Hippocampal formation (tissue), 2 donors: ENCODE measurements at regions not wholly inside any gene's neighbourhood (a gene's known extent, or its start where the extent isn't known, plus 50 kb on each side); places are given as distances from the start of the nearest gene placed in this dataset.
"Not testable (repeated sequence)": the region's sequence is repeated elsewhere in the genome, so short reads cannot be mapped to it uniquely, and the experiment has no call there.

Experiments used
- DNase-seq, 2 donors: peaks; one replicate each; lab custom pipeline; 2025; lab: John Stamatoyannopoulos, UW

DNA sequence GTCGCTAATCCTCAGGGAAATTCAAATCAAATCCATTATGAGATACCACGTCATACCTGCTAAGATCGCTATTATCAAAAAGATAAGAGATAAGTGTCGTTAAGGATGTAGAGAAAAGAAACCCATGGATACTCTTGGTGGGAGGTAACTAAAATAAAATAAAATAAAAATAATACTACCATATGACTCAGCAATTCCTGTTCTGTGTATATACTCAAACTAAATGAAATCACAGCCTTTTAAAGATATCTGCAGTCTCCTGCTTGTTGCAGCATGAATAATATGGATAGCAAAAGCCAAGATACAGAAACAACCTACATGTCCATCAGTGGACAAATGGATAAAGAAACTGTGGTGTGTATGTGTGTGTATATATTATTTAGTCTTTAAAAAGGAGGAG lies 105.8 kb upstream of the IL15 start:
- no peak for DNase-seq

DNA sequence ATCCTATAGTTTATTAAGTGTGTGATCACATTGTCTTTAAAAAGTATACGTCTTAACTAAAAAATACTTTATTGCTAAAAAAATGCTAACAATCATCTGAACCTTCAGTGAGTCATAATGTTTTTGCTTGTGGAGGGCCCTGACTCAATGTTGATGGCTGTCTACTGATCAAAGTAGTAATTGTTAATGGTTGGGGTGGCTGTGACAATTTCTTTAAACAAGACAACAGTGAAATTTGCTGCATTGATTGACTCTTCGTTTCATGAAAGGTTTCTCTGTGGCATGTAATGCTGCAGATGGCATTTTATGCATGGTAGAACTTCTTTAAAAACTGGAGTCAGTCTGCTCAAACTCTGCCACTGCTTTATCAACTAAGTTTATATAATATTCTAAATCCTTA lies 101.4 kb upstream of the IL15 start:
- DNase-seq = no peak

DNA sequence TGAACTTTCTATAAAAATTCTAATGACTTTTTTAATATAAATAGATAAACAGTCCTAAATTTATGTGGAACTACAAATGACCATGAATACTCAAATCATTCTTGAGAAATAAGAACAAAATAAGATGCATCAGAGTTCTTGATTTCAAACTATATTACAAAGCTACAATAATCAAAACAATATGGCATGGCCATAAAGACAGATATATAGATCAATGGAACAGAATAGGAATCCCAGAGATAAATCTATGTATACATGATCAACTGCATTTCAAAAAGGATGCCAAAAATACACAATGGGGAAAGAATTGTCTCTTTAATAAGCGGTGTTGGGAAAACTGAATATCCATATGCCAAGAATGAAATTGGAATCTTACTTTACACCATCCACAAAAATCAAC lies 98.4 kb upstream of the IL15 start:
- DNase-seq = no peak

DNA sequence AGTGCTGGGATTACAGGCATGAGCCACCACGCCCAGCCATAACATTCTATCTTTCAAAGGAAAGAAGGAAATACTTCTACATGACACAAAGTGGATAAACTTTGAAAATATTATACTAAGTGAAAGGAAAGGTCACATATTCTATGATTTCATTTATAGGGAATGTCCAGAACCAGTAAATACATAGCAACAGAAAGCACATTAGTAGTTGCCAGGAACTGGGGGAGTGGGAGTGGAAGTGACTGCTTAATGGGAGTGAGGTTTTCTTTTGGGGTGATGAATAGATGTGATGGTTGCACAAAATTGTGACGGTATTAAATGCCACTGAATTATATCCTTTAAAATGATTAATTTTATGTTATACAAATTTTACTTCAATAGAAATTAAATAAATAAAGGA lies 95.7 kb upstream of the IL15 start:
- no peak for DNase-seq

DNA sequence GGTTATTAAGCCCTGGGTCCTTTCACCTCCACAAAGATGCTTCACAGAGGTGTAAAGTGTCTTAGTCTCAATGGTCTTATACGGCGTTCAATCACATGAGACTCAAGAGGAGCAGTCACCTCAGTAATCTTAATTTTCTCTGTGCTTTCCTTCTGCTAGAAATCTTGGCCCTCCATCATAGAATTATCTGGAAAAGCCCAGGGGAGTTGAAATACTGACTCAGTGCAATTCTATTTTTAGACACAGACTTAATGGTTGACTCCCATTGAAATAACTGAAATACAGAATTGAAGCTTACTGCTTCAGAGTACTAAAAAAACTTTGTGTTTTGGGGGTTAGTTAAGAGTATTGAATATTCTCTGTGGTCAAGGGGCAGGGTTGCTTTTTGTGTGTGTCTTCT lies 94.5 kb upstream of the IL15 start:
- DNase-seq = no peak

DNA sequence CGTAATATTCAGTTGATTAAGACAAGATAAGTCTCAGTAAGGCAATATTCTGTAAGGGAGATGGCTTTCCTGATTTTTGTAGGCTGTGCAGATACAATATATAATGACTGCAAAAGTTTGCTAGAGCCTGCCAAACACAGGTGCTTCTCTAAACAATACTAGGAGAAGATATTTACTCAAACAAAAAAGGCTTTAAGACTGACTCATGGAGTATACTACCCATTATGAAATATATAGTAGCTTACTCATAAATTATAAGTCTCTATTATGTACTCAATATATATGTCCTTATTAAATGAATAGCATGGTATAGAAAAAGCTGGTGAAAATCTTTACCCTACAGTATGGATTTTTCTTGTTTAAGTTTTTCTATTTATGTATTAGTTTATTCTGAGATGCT lies 93.2 kb upstream of the IL15 start:
- DNase-seq = no peak

DNA sequence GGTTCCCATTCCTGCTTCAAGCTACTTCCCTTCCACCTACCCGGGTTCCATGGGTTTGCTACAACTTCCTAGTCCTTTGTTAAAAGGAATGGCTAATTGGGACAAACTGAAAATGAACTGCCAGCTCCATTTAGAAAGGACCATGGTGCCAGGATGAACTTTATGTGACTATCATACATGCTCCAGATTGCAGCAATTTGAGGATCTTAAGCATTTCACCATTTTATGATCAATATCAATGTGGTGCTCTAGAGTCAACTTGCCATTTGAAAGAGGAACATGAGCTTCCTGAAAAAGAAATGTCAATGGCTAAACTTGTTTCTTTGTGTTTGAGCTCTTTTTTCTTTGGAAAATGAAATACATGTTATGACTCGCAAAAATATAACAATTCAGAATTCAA lies 92.7 kb upstream of the IL15 start:
- DNase-seq = no peak

DNA sequence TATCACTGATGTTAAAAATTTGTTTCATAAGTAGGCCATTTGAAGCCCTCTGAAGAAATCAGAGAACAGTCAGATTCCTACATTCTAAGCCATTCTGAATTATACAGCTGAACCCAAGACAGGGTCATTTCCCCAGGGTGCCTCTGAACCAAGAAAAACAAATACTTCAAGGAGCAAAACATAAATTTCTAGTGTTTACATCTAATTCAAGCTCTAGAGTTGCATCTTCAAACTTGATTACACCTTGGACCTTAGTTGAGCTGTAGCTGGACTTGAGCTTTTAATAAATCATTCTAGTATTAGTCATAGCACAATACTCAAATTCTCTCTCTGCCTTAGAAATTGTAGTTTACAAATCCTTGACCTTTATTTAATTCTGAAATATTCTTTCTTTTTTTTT lies 87.6 kb upstream of the IL15 start:
- DNase-seq = no peak

DNA sequence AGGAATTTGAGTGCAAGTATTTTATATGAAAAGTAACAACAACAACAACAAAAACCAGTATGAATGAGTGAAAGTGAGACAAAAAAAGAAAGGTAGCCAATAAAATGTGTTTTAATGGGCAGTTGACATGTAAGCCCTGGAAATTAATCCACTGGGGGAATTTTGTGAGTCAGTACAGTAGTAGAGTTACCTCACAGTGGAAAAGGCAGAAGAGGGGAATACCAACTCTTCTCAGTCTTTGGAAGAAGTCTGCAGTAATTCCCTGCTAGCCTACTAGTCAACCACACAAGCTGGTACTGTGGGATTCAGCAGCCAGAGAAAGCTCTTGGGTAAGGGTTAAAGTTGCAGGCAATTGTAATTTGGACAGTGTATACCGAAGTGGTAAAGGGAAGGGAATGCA lies 76.3 kb upstream of the IL15 start:
- no peak for DNase-seq

DNA sequence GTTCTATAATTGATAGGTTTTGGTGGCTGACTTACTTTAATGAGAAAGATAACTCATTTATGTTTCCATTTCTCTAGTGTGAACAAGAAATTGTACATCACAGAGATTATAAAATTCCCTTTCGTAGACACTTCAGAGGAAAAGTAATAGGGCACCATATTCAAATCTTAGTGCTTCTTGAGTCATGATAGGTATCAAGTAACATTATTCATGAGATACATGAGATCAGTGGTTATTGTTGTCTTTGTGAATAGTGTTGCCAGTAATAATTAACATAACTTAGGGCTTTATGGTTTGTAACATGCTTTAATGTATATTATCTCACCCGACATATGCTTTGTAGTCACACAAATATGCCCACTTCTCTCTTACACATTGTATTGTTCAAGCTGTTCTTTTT lies 73.7 kb upstream of the IL15 start:
- DNase-seq = no peak

DNA sequence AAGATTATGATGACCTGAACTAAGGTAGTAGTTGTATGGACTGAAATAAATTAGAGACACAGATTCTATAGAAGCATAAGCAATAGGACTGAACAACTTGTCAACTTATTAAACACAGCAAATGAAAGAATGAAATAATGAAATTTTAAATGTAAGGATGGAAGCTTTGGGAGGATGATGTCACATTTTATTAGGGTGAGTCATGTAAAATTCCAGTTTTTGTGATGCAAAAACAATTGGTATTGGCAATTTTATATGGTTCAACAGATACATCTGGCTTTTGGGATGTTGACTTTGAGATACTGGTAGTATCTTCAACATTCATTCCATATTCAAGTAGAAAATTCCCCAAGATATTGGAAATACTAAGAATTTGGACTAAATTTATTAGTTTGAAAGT lies 72.7 kb upstream of the IL15 start:
- no peak for DNase-seq

DNA sequence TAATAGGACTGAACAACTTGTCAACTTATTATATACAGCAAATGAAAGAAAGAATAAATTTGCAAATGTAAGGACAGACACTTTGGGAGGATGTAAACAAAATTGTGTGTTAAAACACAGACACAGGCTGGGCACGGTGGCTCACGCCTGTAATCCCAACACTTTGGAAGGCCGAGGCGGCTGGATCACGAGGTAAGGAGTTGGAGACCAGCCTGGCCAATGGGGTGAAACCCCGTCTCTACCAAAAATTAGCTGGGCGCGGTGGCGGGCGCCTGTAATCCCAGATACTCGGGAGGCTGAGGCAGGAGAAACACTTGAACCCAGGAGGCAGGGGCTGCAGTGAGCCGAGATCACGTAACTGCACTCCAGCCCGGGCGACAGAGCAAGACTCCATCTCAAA lies 71.4 kb upstream of the IL15 start:
- DNase-seq = not testable (repeated sequence)

DNA sequence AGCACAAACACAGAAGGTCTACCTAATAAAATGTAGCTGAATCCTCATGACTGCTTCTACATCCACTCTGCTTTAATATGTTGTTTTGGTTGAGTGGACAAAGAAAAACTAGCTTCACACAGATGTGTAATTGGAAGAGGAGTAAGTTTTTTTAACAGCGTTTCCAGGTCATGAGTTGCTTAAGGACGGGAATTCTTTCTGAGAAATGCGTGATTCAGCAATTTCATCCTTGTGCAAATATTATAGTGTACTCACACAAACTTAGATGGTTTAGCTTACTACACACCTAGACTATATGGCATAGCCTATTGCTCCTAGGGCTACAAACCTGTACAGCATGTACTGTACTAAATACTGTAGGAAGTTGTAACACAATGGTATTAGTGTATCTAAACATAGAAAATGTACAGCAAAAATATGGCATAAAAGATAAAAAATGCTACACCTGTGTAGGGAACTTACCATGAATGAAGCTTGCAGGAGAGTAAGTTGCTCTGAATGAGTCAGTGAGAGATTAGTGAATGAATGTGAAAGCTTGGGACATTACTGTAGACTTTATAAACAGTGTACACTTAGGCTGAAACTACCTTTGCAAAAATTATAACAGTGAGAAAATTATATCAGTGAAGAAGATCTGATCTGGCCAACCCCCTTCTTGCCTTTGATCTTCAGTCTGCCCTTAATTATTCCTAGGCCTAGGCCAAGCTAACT lies 70.8 kb upstream of the IL15 start:
- DNase-seq = no peak

DNA sequence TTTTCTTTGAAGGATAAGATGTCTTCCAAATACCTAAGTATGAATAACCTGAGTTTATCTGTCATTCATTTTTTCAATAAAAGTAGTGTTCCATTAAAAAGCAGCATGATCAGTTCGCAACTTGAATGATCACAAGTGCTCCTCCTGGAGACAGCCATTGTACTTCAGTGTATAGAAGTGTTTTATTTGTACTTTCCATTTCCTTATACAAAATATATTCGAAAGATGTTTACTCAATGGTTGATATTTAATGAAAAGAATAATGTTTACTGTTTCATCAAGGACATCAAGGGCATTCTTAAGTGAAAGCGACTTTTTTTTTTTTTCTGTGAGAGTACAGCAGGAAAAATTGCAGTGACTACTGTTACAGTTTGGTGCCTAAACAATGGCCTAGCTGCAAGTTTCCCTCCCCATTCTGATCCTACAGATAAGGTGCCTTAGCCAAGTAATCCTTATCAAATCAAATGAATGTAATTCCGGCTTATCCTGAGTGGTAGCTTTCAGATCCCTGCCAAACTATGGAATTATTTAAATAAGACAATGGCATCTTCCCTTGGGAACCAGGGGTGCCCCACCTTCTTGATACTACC lies 69.0 kb upstream of the IL15 start:
- no peak for DNase-seq

DNA sequence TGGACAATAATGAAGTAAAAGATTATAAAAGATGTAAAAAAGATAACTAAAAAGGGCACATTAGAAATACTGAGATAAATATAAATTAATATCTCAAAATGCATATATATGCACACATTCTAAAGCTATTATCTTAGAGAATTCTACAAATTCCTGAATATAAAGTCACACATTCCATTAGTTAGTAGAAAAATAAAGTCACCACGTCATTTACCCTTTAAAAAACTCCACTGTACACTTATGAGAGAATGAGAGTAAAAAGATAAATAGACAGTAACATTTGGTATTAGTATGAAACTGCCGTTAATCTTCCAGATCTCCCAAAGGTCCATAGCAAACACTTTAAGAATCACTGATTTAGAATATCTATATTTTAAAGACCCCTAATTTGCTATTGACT lies 67.2 kb upstream of the IL15 start:
- no peak for DNase-seq

DNA sequence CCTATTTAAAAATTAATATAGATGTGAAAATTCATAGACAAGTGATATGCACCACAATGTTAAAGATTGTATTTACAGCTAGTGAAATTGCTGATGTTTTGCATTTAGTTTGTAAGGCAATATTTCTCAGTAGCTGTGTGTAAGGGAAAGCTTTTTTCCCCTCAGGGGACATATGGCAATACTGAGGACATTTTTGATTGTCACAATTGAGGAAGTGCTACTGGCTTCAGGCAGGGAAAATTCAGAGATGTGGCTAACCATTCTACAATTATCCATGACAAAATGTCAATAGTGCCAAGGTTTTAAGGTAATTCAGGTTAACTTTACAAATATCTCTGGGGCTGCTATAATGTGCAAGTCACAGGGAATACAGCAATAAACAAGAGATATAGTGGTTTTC lies 66.1 kb upstream of the IL15 start:
- DNase-seq = no peak

DNA sequence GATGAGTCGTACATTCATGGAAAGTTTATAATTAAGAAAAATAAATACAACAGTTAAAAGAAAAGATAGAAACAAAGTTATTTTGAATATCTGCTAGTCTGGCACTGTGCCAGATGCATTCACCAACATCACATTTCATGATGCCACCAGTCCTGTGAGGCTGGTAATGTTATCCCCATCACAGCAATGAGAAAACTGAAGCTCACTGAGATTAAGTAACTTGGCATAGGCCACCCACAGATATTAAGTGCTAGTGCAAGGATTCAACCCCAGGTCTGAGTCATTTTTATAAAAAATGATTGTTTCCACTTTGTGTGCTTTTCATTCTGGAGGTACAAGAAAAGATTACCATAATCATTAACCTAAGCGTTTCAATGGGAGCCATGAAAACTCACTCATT lies 65.0 kb upstream of the IL15 start:
- no peak for DNase-seq

DNA sequence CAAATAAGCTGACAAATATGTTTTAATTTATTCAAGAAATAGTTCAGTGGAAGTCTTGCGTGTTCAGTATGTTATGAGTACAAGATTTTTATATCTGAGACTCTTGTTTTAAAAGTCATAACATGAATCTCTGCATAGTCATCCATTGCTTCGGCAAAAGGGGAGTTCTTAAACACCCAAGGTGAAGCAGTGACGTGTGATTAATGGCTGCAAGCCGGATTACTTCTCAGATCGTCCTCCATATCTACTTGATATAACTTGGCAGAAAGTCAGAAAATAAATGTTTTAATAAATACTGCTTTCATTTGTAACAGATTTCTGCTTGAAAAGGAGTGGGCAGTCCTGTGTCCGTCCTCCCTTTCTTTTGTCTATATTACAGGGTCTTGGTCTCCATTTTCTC lies 64.6 kb upstream of the IL15 start:
- DNase-seq = no peak

DNA sequence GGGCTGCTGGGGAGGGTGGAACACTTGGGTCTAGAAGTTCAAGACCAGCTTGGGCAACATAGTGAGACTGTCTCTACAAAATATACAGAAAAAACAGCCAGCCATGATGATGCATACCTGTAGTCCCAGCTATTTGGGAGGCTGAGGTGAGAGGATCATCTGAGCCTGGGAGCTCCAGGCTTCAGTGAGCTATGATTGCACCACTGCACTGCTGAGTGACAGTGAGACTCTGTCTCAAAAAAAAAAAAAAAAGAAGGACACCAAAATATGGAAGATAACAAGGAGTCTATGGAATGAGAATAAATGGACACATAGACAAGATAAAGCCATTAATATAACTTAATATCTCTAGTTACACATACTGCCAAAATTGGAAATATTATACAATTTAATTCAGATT lies 62.7 kb upstream of the IL15 start:
- no peak for DNase-seq

DNA sequence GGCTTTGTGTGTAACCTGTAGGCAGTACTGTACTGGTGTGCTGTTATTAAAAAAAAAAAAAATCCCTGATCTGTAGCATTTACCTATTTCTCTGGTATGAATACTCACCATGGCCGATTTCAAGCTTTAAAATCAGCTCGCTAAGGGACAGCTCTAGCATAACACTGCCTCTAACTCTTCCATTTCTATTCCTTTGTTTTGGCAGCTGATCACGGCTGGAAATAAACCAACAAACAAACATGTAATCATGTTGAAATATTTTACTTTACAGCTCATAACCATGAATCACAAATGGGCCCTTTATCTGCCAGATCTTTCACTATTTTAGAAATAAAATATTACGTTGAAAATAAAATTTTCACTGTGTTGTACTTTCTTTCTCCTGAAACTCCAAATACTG lies 60.5 kb upstream of the IL15 start:
- DNase-seq = no peak

DNA sequence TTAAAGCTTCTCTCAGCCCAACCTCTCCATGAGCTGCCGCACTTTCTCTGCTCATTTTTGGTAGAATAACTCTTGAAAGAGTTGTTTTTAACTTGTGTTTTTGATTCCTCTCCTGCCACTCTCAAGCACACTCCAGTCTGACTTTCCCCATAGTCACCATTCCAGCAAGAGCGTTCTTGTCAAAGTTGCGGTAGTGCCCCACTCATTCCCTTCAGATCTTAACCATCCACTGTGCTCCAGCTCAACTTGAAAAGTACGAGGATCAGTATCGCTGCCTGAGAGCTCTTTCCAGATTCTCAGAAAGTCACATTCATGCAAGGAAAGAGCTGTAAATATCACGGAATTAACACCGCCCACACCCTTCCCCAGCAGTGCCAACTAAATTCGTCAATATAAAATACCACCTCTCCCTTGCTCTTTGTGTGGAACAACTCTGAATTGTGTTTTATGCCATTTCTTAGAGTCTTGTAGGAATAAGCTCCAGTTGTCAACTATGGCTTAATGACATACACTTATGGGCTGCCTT lies 59.7 kb upstream of the IL15 start:
- no peak for DNase-seq

DNA sequence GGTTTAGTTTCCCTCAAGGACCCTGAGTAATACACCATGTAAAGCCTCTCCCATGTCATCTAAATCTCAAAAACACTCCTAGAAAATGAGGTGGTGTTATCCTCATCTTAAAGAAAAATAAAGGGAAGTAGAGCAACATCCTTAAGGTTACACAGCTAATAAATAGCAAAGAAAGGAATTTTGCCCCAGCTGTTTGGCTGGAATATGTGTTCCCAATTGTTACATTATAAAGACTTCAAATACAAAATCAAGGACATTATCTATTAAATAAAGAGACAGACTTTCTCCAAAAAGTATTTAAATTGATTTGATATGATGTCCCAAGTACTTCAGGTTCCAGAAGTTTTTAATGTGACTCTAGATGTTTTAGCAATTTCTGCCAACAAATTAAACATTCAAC lies 57.9 kb upstream of the IL15 start:
- no peak for DNase-seq

DNA sequence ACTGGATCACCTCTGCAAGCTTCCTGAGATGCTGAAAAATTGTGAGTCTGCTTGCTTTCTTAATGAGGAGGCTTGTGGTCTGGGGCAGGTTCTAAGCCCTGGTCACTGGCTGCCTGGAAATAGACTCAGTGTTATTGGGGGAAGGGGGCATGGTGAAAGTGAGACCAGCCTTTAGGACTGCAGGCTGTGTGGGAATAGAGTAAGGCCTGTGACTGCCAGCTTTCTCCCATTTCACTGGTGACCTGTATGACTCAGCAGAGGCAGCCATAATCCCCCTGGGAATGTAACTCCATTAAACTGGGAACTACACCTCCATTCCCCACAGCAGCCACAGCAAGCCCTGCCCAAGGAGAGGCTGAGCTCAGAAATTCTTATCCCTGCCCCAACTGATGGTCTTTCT lies 55.9 kb upstream of the IL15 start:
- DNase-seq = no peak
